SK-N-SH (cell line): ENCODE measurements at regions not wholly inside any gene's neighbourhood (a gene's known extent, or its start where the extent isn't known, plus 50 kb on each side); places are given as distances from the start of the nearest gene placed in this dataset.

Experiments
- CTCF ChIA-PET: fragments of 300-600, 350-600 bp; formaldehyde crosslinking; extraction: SDS; loops from one replicate; lab custom pipeline; 2021; lab: Yijun Ruan, JAX
- POLR2A ChIA-PET: fragments of 350-600 bp; sonication (Branson Sonifier 250); formaldehyde crosslinking; extraction: SDS; loops from one replicate; lab custom pipeline; 2020; ENCODE audit warnings: antibody characterized with exemption, inconsistent platforms; lab: Yijun Ruan, JAX
- DNase-seq: peaks from one replicate; pipeline ENCODE4 v3.0.0; 2012
- H2AFZ ChIP-seq: fragments of 200-600 bp; sonication (generic); 2 replicates; pipeline ENCODE4 v1.8.1; 2016; ENCODE audit warnings: antibody characterized with exemption, mild to moderate bottlenecking, low read depth
- H3F3A ChIP-seq: fragments of 200-600 bp; sonication (generic); replicated peaks from 2 replicates; pipeline ENCODE3; 2016; ENCODE audit warnings: antibody characterized with exemption, mild to moderate bottlenecking; ENCODE audit not compliant: insufficient read depth
- H3K27ac ChIP-seq, 2 experiments: fragments of 200-500 bp in 1 of 2; fragments of 200-600 bp in 1 of 2; sonication (Bioruptor generic) in 1 of 2; sonication (generic), shearing (Covaris generic) in 1 of 2; 2 replicates each; pipeline versions ENCODE4 v1.5.1 to v1.6.1; 2014 to 2016; ENCODE audit warnings: low read depth in 2 of 2, inconsistent platforms in 1 of 2, low read length in 1 of 2, mild to moderate bottlenecking in 1 of 2, mixed read lengths in 1 of 2
- H3K27me3 ChIP-seq: fragments of 200-600 bp; sonication (generic), shearing (Covaris generic); 2 replicates; pipeline ENCODE4 v1.6.1; 2016; ENCODE audit warnings: mixed run types; ENCODE audit not compliant: insufficient read depth
- H3K36me3 ChIP-seq, 2 experiments: fragments of 200-500 bp in 1 of 2; fragments of 200-600 bp in 1 of 2; sonication (Bioruptor generic) in 1 of 2; sonication (generic) in 1 of 2; replicated peaks in 1 of 2; 2 replicates each; pipeline versions ENCODE3 to v1.5.1; 2014 to 2016; ENCODE audit warnings: low read length in 1 of 2, mild to moderate bottlenecking in 1 of 2; ENCODE audit not compliant: insufficient read depth in 2 of 2, control insufficient read depth in 1 of 2
- H3K4me1 ChIP-seq, 2 experiments: fragments of 200-500 bp in 1 of 2; fragments of 200-600 bp in 1 of 2; sonication (Bioruptor generic) in 1 of 2; sonication (generic), shearing (Covaris generic) in 1 of 2; 2 replicates each; pipeline versions ENCODE4 v1.5.1 to v1.6.1; 2014 to 2016; ENCODE audit warnings: low read depth in 1 of 2, low read length in 1 of 2, mixed run types in 1 of 2; ENCODE audit not compliant: insufficient read depth in 2 of 2, control insufficient read depth in 1 of 2
- H3K4me2 ChIP-seq: fragments of 200-600 bp; sonication (generic), shearing (Covaris generic); 2 replicates; pipeline ENCODE4 v1.6.1; 2017; ENCODE audit warnings: mixed run types
- H3K4me3 ChIP-seq, 2 experiments: fragments of 200-500 bp in 1 of 2; fragments of 200-600 bp in 1 of 2; sonication (Bioruptor generic) in 1 of 2; sonication (generic), shearing (Covaris generic) in 1 of 2; 2 replicates each; pipeline versions ENCODE4 v1.5.1 to v1.8.1; 2014 to 2016; ENCODE audit warnings: low read depth in 2 of 2, inconsistent platforms in 1 of 2, low read length in 1 of 2, mild to moderate bottlenecking in 1 of 2, mixed read lengths in 1 of 2, moderate library complexity in 1 of 2
- H3K79me2 ChIP-seq: fragments of 200-600 bp; sonication (generic); 2 replicates; pipeline ENCODE4 v1.8.1; 2017; ENCODE audit warnings: mild to moderate bottlenecking; ENCODE audit not compliant: insufficient read depth
- H3K9ac ChIP-seq: fragments of 200-600 bp; sonication (generic); 2 replicates; pipeline ENCODE4 v1.6.1; 2017; ENCODE audit warnings: mixed run types
- H3K9me2 ChIP-seq: fragments of 200-600 bp; sonication (generic); 2 replicates; pipeline ENCODE4 v1.6.1; 2017; ENCODE audit warnings: mixed run types
- H3K9me3 ChIP-seq: fragments of 200-600 bp; sonication (generic); 2 replicates; pipeline ENCODE4 v1.6.1; 2017; ENCODE audit warnings: mixed run types, mild to moderate bottlenecking, moderate library complexity
- H4K20me1 ChIP-seq: fragments of 200-600 bp; sonication (generic); 2 replicates; pipeline ENCODE4 v1.6.1; 2017; ENCODE audit warnings: mild to moderate bottlenecking, mixed run types; ENCODE audit not compliant: insufficient read depth
- FOXM1 ChIP-seq: IDR thresholded peaks from 2 replicates; pipeline ENCODE4 v1.4.0; 2012; ENCODE audit warnings: low read depth, mild to moderate bottlenecking
- GABPA ChIP-seq: IDR thresholded peaks from 2 replicates; pipeline ENCODE4 v1.4.0; 2012; ENCODE audit warnings: low read depth, mild to moderate bottlenecking
- JUND ChIP-seq: IDR thresholded peaks from 2 replicates; pipeline ENCODE4 v1.4.0; 2012
- MEF2A ChIP-seq: IDR thresholded peaks from 2 replicates; pipeline ENCODE4 v1.4.0; 2012; ENCODE audit warnings: low read depth, borderline replicate concordance
- MXI1 ChIP-seq: IDR thresholded peaks from 2 replicates; pipeline ENCODE4 v1.6.1; 2012; ENCODE audit warnings: mild to moderate bottlenecking, low read depth, low read length, improper control_type of control experiment
- RCOR1 ChIP-seq: fragments of 150-350 bp; IDR thresholded peaks from 2 replicates; pipeline ENCODE4 v1.6.1; 2017; ENCODE audit warnings: antibody characterized with exemption, low read length
- RFX5 ChIP-seq: IDR thresholded peaks from 2 replicates; pipeline ENCODE4 v1.6.1; 2012; ENCODE audit warnings: mild to moderate bottlenecking, improper control_type of control experiment, low read length
- RXRA ChIP-seq: IDR thresholded peaks from 2 replicates; pipeline ENCODE4 v1.4.0; 2012; ENCODE audit warnings: low read depth, mild to moderate bottlenecking, borderline replicate concordance
- YY1 ChIP-seq: IDR thresholded peaks from 2 replicates; pipeline ENCODE4 v1.4.0; 2012; ENCODE audit warnings: low read depth, mild to moderate bottlenecking
- WGBS: methylation state at CpG from one replicate; pipeline ENCODE4 v1.1.6; 2017; ENCODE audit warnings: low lambda C conversion rate; 5-methylcytosine and 5-hydroxymethylcytosine counted together
- TF ChIP-seq, protein P1 (sequence below): IDR thresholded peaks from 2 replicates; pipeline ENCODE4 v1.4.0; 2012; ENCODE audit warnings: low read depth, borderline replicate concordance
- TF ChIP-seq, protein P2 (sequence below): IDR thresholded peaks from 2 replicates; pipeline ENCODE4 v1.4.0; 2012; ENCODE audit warnings: low read depth
- TF ChIP-seq, protein P3 (sequence below): IDR thresholded peaks from 2 replicates; pipeline ENCODE4; 2012
- TF ChIP-seq, protein P4 (sequence below): fragments of 150-350 bp; IDR thresholded peaks from 2 replicates; pipeline ENCODE4 v1.6.1; 2017; ENCODE audit warnings: antibody characterized with exemption, low read length, low read depth, borderline replicate concordance
- TF ChIP-seq, protein P5 (sequence below): fragments of 150-350 bp; IDR thresholded peaks from 2 replicates; pipeline ENCODE4 v1.6.1; 2016; ENCODE audit warnings: mild to moderate bottlenecking, low read depth, low read length

DNA sequence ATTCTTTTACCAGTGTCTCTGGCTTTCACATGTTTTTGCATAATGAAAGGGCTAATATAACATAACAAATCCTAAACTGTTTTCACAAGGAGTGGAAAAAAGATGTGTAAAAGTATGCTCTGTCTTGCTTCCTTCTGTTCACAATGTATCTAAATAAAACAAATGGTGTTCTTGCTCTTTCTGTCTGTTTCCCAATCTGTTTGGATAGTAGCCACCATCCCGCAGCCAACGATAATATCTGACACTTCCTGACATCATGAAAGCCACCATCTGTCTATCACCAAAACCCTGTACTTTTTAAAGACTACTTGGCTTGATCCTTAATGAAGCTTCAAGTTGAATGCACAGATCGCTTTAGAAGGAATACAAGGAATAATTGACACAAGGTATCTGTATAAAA, 246.2 kb downstream of the ETV1 start:
- no peaks in the 10 kb centered on the region for H3F3A ChIP-seq
- WGBS = 60% methylated on average over 3 of the region's 3 CpGs
- TF ChIP-seq GABPA (no peak), RFX5 (no peak), MEF2A (no peak), MXI1 (no peak), JUND (no peak)
- TF ChIP-seq, protein P1, sequence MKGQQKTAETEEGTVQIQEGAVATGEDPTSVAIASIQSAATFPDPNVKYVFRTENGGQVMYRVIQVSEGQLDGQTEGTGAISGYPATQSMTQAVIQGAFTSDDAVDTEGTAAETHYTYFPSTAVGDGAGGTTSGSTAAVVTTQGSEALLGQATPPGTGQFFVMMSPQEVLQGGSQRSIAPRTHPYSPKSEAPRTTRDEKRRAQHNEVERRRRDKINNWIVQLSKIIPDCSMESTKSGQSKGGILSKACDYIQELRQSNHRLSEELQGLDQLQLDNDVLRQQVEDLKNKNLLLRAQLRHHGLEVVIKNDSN = no peak
- TF ChIP-seq, protein P2, sequence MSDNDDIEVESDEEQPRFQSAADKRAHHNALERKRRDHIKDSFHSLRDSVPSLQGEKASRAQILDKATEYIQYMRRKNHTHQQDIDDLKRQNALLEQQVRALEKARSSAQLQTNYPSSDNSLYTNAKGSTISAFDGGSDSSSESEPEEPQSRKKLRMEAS = no peak
- no peaks in the 10 kb centered on the region for H3K36me3 ChIP-seq
- H3K9me2 ChIP-seq = no peaks in the 10 kb centered on the region
- no peak overlapping the region for H3K27ac ChIP-seq
- H3K79me2 ChIP-seq = no peaks in the 10 kb centered on the region
- H3K27me3 ChIP-seq = no peaks in the 10 kb centered on the region
- H3K4me3 ChIP-seq = no peak overlapping the region
- DNase-seq = no peak
- no peak overlapping the region for H3K4me2 ChIP-seq
- H3K9ac ChIP-seq = no peak overlapping the region
- CTCF ChIA-PET = interaction anchor here (0.6 to 3.1 kb wide), 25 partner anchors 9 to 948 kb away, joined by 3 to 22 read pairs (median 4); no protein-coding TSS in a partner anchor
- no peaks in the 10 kb centered on the region for H3K9me3 ChIP-seq
- H2AFZ ChIP-seq = 0 out of 2 replicates have a peak overlapping the region, but pooled peaks have one; percentile 39
- POLR2A ChIA-PET = no interaction called here
- H4K20me1 ChIP-seq = no peaks in the 10 kb centered on the region
- peaks cover 3 to 7% of the 10 kb centered on the region in 2 experiments; a peak in 3 of 4 replicates for H3K4me1 ChIP-seq

DNA sequence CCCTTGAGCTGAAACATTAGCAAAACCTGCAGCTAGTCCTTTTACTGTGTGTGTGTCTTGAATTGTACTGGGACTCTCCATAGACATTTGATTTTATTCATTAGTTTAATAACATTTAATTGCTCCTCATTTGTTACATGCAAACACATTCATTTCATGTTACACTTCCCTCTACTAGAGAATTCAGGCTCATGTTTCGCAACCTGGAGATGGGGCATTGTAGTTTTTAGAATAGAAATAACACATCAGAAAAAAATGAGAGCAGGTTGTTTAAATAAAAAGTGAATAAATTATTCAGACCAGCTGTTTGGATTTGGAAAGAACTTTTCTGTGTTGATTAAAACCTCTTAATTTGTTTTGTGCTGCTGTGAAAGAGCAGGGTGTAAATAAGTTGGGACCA, 243.9 kb downstream of the ETV1 start:
- H3K4me1 ChIP-seq = peaks cover 3 to 7% of the 10 kb centered on the region in 2 experiments; a peak in 3 of 4 replicates
- ChIA-PET POLR2A (no interaction called here), CTCF (interaction anchor here (0.8 to 2.2 kb wide), 7 partner anchors 14 to 946 kb away, joined by 3 to 6 read pairs (median 4); no protein-coding TSS in a partner anchor)
- no peaks in the 10 kb centered on the region for H3K36me3 ChIP-seq
- H3K79me2 ChIP-seq = no peaks in the 10 kb centered on the region
- DNase-seq = no peak
- no peak overlapping the region for H3K4me3 ChIP-seq
- 88% methylated on average over 1 of the region's 1 CpG for WGBS
- no peak overlapping the region for H3K9ac ChIP-seq
- H3K27me3 ChIP-seq = no peaks in the 10 kb centered on the region
- no peak overlapping the region for H2AFZ ChIP-seq
- TF ChIP-seq, protein P3, sequence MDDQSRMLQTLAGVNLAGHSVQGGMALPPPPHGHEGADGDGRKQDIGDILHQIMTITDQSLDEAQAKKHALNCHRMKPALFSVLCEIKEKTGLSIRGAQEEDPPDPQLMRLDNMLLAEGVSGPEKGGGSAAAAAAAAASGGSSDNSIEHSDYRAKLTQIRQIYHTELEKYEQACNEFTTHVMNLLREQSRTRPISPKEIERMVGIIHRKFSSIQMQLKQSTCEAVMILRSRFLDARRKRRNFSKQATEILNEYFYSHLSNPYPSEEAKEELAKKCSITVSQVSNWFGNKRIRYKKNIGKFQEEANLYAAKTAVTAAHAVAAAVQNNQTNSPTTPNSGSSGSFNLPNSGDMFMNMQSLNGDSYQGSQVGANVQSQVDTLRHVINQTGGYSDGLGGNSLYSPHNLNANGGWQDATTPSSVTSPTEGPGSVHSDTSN = no peak
- TF ChIP-seq YY1 = no peak
- no peak for TF ChIP-seq FOXM1
- no peak for TF ChIP-seq RXRA
- TF ChIP-seq, protein P4, sequence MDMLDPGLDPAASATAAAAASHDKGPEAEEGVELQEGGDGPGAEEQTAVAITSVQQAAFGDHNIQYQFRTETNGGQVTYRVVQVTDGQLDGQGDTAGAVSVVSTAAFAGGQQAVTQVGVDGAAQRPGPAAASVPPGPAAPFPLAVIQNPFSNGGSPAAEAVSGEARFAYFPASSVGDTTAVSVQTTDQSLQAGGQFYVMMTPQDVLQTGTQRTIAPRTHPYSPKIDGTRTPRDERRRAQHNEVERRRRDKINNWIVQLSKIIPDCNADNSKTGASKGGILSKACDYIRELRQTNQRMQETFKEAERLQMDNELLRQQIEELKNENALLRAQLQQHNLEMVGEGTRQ = no peak
- TF ChIP-seq, protein P5, sequence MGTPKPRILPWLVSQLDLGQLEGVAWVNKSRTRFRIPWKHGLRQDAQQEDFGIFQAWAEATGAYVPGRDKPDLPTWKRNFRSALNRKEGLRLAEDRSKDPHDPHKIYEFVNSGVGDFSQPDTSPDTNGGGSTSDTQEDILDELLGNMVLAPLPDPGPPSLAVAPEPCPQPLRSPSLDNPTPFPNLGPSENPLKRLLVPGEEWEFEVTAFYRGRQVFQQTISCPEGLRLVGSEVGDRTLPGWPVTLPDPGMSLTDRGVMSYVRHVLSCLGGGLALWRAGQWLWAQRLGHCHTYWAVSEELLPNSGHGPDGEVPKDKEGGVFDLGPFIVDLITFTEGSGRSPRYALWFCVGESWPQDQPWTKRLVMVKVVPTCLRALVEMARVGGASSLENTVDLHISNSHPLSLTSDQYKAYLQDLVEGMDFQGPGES = no peak
- no peak for TF ChIP-seq RCOR1
- no peaks in the 10 kb centered on the region for H3K9me3 ChIP-seq
- no peaks in the 10 kb centered on the region for H4K20me1 ChIP-seq
- no peaks in the 10 kb centered on the region for H3F3A ChIP-seq
- no peaks in the 10 kb centered on the region for H3K9me2 ChIP-seq
- H3K27ac ChIP-seq = no peak overlapping the region
- no peak overlapping the region for H3K4me2 ChIP-seq
